Stimulated activated CD8-positive, alpha-beta memory T cell treated with anti-CD3 and anti-CD28 coated beads, Interleukin-15, amount 100 ng/mL, for 4 hours (primary cell): ENCODE measurements at regions not wholly inside any gene's neighbourhood (a gene's known extent, or its start where the extent isn't known, plus 50 kb on each side); places are given as distances from the start of the nearest gene placed in this dataset.
"Not testable (repeated sequence)": the region's sequence is repeated elsewhere in the genome, so short reads cannot be mapped to it uniquely, and the experiment has no call there.

ENCODE experiments used
- DNase-seq, 2 donors: peaks; one replicate each; pipeline ENCODE4 v3.0.0-alpha.2; 2020; ENCODE audit warnings: low read depth in 2 of 2

DNA sequence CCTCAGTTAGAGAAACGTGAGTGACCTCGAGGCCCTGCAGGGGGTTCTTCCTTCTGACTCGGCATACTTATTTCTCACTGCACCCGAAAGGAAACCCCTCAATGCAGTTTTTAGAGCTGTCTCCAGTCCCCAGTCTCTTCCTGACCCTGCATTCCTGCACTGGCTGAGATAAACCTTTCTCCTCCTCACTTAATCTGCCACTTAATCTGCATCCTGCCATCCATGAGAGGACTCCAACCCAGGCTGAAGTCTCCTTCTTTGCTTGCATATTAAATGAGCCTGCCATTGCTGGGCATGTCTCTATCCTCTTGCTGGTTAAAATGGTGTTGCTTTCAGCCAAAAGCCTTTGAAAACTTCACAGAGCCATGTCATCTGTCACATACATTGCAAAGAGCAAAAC, 125.6 kb upstream of the GATA6 start:
- no peak for DNase-seq

DNA sequence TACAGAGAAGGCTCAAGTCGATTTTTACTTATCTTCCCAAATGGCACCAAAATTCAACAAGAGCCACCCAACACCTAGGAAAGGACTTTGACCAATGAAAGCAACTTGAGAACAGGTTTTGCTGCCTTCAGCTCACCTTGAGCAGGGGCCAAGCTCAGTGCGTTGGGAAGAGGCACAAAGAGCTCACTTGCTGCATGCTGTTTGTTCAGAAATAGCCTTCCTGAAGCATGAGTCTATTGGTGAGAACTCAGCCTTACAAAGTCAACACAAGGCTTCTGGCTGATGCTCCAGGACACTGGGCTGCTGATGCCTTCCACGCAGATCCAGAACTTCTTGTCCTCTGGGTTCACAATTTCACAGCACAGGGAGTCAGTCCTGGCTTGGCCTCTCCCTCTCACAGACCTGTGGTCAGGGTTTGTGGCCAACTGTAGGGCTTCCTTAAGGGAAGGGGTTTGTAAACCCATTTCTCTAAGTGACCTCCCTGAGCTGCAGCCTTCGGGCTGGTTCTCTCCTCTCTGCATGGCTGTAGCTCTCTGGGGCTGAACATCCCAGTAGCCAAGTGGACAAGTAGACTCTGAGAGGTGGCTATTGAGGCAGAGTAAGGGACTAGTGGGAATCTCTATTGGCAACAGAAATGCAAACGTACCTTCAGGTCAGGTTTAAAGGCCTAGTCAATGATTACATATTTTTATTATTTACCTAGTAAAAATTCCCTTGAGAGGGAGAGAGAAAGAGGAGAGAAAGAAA, 124.7 kb upstream of the GATA6 start:
- DNase-seq = no peak

DNA sequence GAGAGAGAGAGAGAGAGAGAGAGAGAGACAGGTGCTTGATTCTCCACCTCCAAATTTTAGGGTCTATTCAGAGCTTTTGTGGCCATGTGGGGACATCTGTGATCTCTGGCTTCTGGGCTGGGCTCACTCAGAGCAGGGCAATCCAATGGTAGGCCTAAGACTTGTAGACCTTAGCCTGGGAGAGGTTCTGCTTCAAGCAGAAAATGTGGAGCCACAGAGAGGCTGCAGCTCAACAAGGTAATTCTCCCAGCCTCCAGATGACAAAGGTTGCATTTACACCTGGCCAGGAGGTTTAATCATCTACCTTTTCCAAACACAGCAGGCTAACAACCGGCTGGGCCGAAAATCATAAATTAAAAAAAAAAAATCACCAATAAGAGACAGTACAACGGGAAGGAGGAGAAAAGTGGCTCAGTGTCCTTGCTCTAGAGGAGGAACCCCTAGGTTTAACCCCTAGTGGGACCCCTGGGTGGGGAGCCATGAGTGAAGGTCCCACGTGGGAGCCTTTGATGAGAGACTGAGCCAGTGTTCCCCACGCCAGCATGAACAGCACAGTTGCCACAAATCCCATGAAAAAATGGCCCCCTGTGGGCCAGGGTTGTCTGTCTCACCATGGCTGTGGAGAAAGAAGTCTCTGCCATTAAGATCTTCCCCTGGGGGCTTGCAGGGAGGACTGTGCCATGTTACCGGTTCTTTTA, 124.0 kb upstream of the GATA6 start:
- DNase-seq = no peak

DNA sequence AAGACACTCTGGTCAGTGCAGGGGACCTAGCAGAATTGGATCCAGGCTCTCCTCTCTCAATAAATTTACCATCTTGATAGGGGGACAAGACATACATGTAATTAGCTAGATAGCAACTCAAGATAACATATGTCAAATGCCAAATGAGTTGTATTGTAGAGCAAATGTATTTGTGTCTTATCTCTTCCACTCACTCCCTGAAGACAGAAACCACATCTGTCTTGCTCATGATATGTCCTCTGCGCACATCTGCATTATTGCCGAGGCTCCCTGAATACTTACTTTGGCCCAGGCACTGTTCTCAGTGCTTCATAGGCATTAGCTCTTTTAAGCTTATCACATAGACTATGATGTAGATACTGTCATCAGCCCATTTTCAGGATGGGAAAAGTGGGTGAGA, 122.9 kb upstream of the GATA6 start:
- DNase-seq = no peak

GRCh38 chr18:22047485-22047884, 121.9 kb upstream of the GATA6 start:
- DNase-seq = no peak

DNA sequence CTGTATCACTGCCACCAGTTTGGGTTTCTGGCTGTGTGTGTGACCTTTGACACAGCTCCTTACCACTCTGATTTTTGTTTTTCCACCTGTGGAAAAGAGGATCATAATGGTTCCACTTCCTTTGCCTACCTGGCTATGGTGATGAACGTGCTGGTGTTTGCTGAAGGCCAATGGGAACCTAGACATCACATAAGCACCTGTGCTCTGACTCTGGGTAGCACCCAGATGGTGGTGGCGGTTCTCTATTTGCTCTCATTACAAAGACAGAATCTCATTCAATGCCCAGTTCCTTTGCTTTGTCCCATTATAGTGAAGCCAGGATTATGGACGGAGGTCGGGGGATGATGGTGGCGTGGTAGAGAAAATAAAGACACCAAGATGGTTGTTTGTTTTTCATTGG, 121.2 kb upstream of the GATA6 start:
- DNase-seq = no peak

- DNase-seq = no peak
Measured at GRCh38 chr18:22048932-22049615, 120.3 kb upstream of the GATA6 start.

DNA sequence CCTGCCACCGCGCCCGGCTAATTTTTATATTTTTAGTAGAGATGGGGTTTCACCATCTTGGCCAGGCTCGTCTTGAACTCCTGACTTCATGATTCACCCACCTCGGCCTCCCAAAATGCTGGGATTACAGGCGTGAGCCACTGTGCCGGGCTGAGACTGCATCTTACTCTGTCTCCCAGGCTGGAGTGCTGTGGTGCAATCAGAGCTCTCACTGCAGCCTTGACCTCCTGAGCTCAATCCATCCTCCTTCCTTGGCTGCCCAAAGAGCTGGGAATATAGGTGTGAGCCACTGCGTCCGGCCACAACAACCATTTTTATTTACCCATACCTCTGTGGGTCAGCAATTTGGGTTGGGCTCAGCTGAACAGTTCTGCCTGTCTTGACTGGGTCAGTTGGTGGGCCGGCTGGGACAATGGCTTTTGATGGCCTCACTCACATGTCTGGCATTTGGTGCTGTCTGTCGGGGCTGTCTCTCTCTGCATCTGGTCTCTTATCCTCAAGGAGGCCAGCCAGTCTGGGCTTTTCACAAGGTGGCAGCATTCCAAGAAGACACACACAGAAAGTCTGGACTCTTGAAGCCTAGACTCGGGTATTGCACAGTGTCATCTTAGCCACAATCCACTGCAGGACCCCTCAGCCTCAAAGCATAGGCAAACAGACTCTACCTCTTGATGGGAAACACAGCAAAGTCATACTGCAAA, 116.8 kb upstream of the GATA6 start:
- no peak for DNase-seq

- no peak for DNase-seq
Measured at GRCh38 chr18:22055466-22056238, 113.7 kb upstream of the GATA6 start.

- DNase-seq = no peak
Measured at GRCh38 chr18:22056950-22057349, 112.4 kb upstream of the GATA6 start.

- DNase-seq = no peak
Measured at GRCh38 chr18:22057908-22058527, 111.4 kb upstream of the GATA6 start.

DNA sequence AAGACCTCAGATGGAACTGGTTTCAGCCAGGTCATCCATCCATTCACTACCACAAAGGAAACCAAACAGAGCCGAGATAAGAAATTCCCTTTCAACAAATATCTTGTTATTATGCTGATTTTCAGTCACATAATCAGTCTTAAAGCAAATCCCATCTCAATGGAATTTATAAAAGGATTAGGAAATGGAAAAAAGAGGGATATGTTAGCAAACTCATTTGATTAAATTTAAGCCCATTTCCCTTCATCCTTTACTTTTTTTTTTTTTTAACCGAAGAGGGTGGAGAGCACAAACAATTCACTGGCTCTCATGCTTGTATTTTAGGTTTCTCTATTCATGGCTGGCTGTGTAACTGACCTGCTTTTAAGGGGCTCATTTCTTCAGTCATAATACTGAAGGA, 109.0 kb upstream of the GATA6 start:
- DNase-seq = no peak

DNA sequence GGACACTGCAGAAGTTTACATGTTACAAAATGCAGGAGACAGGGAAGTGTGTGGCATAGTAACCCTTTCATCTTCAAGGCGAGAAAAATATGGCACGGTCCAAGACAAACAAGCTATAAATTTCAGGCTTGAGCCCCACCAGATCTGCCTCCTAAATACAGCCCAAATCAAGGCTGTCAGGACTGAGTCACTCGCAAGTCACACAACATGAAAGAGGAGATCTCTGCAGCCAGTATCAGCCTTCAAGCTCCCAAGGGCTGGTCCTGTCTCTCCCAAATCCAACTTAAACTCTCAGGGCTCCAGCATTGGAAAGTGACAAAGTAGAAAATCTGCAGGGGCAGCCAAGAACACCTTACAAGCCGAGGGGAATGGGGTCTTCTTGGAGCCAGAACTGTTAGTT, 106.3 kb upstream of the GATA6 start:
- DNase-seq = no peak

- DNase-seq = no peak
Measured at GRCh38 chr18:22063672-22064071, 105.7 kb upstream of the GATA6 start.

- DNase-seq = no peak
Measured at GRCh38 chr18:22064581-22064980, 104.8 kb upstream of the GATA6 start.

- no peak for DNase-seq
Measured at GRCh38 chr18:22065311-22065710, 104.1 kb upstream of the GATA6 start.

GRCh38 chr18:22066083-22066485, 103.3 kb upstream of the GATA6 start:
- DNase-seq = no peak

- DNase-seq = no peak
Measured at GRCh38 chr18:22067109-22067508, 102.3 kb upstream of the GATA6 start.

- no peak for DNase-seq
Measured at GRCh38 chr18:22067682-22068081, 101.7 kb upstream of the GATA6 start.

- DNase-seq = not testable (repeated sequence)
Measured at GRCh38 chr18:22068784-22069183, 100.6 kb upstream of the GATA6 start.

DNA sequence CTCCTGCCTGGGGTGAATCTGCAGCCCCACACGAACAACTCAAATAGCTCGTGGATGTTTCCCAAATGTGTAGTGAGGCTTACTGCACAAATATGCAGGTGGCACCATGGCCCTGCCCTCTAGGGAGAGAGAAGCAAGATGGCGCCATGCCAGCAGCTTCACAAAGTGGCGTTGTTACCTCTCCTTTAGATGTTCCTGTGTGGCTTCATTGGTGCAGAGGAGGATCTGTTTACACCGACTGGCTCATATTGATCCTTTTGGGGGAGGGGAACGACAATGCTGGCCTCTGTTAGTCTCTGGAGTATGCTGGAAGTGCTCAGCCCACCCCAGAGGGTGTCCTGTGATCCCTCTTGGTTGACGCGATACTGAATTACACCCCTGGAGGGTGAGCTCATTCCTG, 99.5 kb upstream of the GATA6 start:
- no peak for DNase-seq
